GM23248 (cell line): ENCODE measurements at regions not wholly inside any gene's neighbourhood (a gene's known extent, or its start where the extent isn't known, plus 50 kb on each side); places are given as distances from the start of the nearest gene placed in this dataset.

Experiments
- DNase-seq: peaks from one replicate; pipeline ENCODE4 v3.0.0-alpha.2; 2015
- H2AFZ ChIP-seq: fragments of 200-600 bp; sonication (generic); 2 replicates; pipeline ENCODE4 v1.6.1; 2016; ENCODE audit warnings: antibody characterized with exemption
- H3F3A ChIP-seq: fragments of 200-600 bp; sonication (generic); 2 replicates; pipeline ENCODE4 v1.6.1; 2016; ENCODE audit warnings: mild to moderate bottlenecking, antibody characterized with exemption, mixed run types; ENCODE audit not compliant: insufficient read depth
- H3K27ac ChIP-seq: fragments of 200-600 bp; sonication (generic); 2 replicates; pipeline ENCODE4 v1.5.1; 2016; ENCODE audit warnings: mild to moderate bottlenecking
- H3K27me3 ChIP-seq: fragments of 200-600 bp; sonication (generic); replicated peaks from 2 replicates; pipeline ENCODE4 v1.6.1; 2016; ENCODE audit warnings: mild to moderate bottlenecking; ENCODE audit not compliant: insufficient read depth
- H3K36me3 ChIP-seq: fragments of 200-600 bp; sonication (generic); 2 replicates; pipeline ENCODE4 v1.6.1; 2016; ENCODE audit warnings: low read depth, mild to moderate bottlenecking
- H3K4me1 ChIP-seq: fragments of 200-600 bp; sonication (generic); 2 replicates; pipeline ENCODE4 v1.6.1; 2016; ENCODE audit warnings: mild to moderate bottlenecking; ENCODE audit not compliant: insufficient read depth
- H3K4me2 ChIP-seq: fragments of 200-600 bp; sonication (generic); one replicate; pipeline ENCODE4 v1.6.1; 2016; ENCODE audit warnings: mild to moderate bottlenecking; ENCODE audit not compliant: unreplicated experiment
- H3K4me3 ChIP-seq: fragments of 200-600 bp; sonication (generic); 2 replicates; pipeline ENCODE4 v1.5.1; 2016; ENCODE audit warnings: mild to moderate bottlenecking
- H3K79me2 ChIP-seq: fragments of 200-600 bp; sonication (generic); 2 replicates; pipeline ENCODE4 v1.6.1; 2016; ENCODE audit warnings: mild to moderate bottlenecking; ENCODE audit not compliant: insufficient read depth
- H3K9ac ChIP-seq: fragments of 200-600 bp; sonication (generic); 2 replicates; pipeline ENCODE4 v1.6.1; 2016; ENCODE audit warnings: mild to moderate bottlenecking
- H3K9me2 ChIP-seq: fragments of 200-600 bp; sonication (generic); 2 replicates; pipeline ENCODE4 v1.6.1; 2016; ENCODE audit warnings: mixed run types, mild to moderate bottlenecking, moderate library complexity; ENCODE audit not compliant: insufficient read depth
- H3K9me3 ChIP-seq: fragments of 200-600 bp; sonication (generic); one replicate; pipeline ENCODE4 v1.6.1; 2017; ENCODE audit warnings: low read depth
- H4K20me1 ChIP-seq: fragments of 200-600 bp; sonication (generic); 2 replicates; pipeline ENCODE4 v1.6.0; 2016; ENCODE audit not compliant: insufficient read depth
- EZH2 ChIP-seq: fragments of 200-600 bp; sonication (generic); IDR thresholded peaks from 2 replicates; pipeline ENCODE4 v1.6.1; 2018; ENCODE audit warnings: antibody characterized with exemption, mild to moderate bottlenecking; ENCODE audit not compliant: insufficient read depth, poor library complexity, severe bottlenecking
- EZH2phosphoT487 ChIP-seq: fragments of 200-600 bp; sonication (generic); IDR thresholded peaks from 2 replicates; pipeline ENCODE4 v1.6.1; 2018; ENCODE audit warnings: antibody characterized with exemption, moderate library complexity, mild to moderate bottlenecking, low read depth; ENCODE audit not compliant: insufficient read depth
- WGBS, 2 experiments: methylation state at CpG; one replicate each; pipeline ENCODE4 v1.1.6; 2015 to 2017; ENCODE audit warnings: low lambda C conversion rate in 2 of 2, low coverage in 1 of 2; ENCODE audit errors: missing lambda C conversion rate in 2 of 2; 5-methylcytosine and 5-hydroxymethylcytosine counted together
- in situ Hi-C: fragments of 300-500 bp; cut with MboI; formaldehyde crosslinking; loops from 2 replicates; pipeline ENCODE4 v1.15.0; 2020

DNA sequence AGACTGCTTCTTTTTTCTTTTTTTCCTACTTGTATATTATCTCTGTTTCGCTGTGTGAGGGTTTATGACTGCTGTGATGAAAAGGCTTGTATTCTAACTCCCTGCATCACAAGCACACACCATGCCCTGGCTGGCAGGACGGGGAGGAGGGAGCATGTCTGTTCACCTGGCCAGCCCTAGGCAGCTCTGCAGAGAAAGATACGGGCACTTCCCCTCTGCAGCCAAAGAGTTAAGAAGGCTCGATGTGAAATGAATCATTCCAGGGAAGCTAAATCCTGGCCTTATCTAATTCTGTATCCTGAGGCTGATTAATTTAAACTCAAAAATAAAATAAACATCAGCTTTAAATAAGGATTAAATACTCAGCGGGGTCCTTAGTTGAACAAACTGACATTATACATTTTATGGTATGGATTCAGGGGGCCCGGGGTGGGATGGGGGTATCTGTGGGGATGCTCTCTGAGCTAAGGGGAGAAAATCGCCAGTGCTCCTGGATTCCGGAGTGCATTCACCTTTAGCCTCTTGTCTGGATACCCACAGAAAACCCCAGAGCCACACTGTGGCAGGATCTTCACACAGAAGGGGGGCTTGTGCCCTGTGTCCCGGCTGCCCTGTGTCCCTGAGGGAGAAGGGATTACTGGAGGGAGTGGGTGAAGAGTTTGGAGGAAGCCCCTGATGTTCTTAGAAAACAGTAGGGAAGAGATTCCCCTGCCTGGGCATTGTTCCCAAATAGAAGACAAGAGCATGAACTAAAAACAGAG lies 321.5 kb downstream of the NPHP4 start:
- Histone ChIP-seq H3K27ac (no peak overlapping the region), H3K4me2 (no peak overlapping the region), H3K4me1 (no peaks in the 10 kb centered on the region), H3K36me3 (no peaks in the 10 kb centered on the region), H3K9me2 (no peaks in the 10 kb centered on the region), H3K4me3 (no peak overlapping the region), H3K9ac (no peak overlapping the region), H3K9me3 (no peaks in the 10 kb centered on the region), H4K20me1 (no peaks in the 10 kb centered on the region), H2AFZ (no peak overlapping the region), H3K79me2 (no peaks in the 10 kb centered on the region), H3K27me3 (no peaks in the 10 kb centered on the region), H3F3A (no peaks in the 10 kb centered on the region)
- in situ Hi-C loops, result no loop called here
- no peak for DNase-seq
- no peak for TF ChIP-seq EZH2
- no peak for TF ChIP-seq EZH2phosphoT487
- 18 to 19% methylated on average over 7 to 9 of the region's 9 CpGs for WGBS, 2 experiments

DNA sequence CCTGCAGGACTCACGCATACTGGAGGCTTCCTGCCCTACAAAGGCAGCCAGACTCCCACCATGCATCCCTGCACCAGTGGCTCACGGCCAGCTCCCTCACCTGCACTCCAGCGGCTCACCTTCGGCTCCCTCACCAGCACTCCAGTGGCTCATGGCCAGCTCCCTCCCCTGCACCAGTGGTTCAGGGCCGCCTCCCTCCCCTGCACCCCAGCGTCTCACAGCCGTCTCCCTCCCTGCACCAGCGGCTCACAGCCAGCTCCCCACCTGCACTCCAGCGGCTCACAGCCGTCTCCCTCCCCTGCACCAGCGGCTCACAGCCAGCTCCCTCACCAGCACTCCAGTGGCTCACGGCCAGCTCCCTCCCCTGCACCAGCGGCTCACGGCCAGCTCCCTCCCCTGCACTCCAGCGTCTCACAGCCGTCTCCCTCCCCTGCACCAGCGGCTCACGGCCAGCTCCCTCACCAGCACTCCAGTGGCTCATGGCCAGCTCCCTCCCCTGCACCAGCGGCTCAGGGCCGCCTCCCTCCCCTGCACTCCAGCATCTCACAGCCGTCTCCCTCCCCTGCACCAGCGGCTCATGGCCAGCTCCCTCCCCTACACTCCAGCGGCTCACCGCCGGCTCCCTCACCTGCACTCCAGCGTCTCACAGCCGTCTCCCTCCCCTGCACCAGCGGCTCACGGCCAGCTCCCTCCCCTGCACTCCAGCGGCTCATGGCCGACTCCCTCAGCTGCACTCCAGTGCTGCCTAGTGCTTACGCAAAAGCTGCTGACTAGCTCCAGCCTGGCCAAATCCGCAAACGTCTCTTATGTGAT lies 324.5 kb downstream of the NPHP4 start:
- WGBS, 2 experiments, result 16 to 20% methylated on average over 16 to 34 of the region's 34 CpGs
- no peaks in the 10 kb centered on the region for H3K4me1 ChIP-seq
- no peaks in the 10 kb centered on the region for H3K27me3 ChIP-seq
- no peaks in the 10 kb centered on the region for H3F3A ChIP-seq
- TF ChIP-seq EZH2 (no peak), EZH2phosphoT487 (no peak)
- H3K9me3 ChIP-seq, result no peaks in the 10 kb centered on the region
- H3K36me3 ChIP-seq, result no peaks in the 10 kb centered on the region
- no peak overlapping the region for H3K27ac ChIP-seq
- H3K4me3 ChIP-seq, result no peak overlapping the region
- DNase-seq, result no peak
- no peak overlapping the region for H2AFZ ChIP-seq
- H4K20me1 ChIP-seq, result no peaks in the 10 kb centered on the region
- H3K9ac ChIP-seq, result no peak overlapping the region
- no peak overlapping the region for H3K4me2 ChIP-seq
- in situ Hi-C loops, result no loop called here
- H3K9me2 ChIP-seq, result no peaks in the 10 kb centered on the region
- no peaks in the 10 kb centered on the region for H3K79me2 ChIP-seq

DNA sequence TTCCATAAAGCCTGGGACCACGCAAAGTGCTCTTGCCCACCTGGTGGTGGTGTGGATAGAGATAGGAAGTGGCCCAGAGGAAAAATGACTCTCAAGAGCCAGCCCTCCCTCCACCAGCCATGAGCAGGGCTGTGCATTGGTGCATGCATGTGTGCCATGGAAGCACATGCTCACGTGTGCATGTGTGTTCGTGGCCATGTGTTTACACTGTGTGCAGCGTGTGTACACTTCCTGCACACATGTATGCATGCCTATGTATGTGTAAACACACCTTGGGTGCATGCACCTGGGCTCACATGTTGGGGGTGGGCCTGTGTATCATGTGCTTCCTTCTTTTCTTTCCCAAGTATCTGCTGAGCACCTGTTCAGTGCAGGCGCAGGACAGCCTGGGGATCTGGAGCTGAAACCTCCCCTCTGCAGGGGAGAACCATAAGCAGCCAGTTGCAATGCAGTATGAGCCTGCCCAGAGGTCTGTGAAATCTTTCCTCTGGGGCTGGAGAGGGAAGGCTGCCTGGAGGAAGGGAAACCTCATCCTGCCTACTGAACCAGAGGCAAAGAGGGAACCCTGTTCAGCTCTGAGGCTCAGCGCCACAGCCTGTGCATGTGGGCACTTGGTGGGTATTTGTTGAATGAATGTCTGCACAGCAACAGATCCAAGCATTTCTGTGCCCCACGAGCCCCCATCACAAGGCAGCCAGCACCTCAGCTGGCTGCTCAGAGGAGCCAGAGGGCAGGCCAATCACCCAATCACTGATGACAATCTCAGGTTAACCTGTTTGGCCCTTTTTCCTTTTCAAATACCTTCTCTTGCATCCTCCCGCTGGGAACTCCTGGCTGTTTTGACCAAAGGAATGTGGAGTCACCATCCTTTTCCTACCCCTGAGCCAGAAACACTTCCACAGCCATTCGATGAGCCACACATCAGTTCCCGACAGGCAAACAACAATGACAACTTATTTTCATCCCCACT lies 327.0 kb downstream of the NPHP4 start:
- no peak for DNase-seq
- WGBS, 2 experiments, result 35 to 39% methylated on average over 10 of the region's 10 CpGs

DNA sequence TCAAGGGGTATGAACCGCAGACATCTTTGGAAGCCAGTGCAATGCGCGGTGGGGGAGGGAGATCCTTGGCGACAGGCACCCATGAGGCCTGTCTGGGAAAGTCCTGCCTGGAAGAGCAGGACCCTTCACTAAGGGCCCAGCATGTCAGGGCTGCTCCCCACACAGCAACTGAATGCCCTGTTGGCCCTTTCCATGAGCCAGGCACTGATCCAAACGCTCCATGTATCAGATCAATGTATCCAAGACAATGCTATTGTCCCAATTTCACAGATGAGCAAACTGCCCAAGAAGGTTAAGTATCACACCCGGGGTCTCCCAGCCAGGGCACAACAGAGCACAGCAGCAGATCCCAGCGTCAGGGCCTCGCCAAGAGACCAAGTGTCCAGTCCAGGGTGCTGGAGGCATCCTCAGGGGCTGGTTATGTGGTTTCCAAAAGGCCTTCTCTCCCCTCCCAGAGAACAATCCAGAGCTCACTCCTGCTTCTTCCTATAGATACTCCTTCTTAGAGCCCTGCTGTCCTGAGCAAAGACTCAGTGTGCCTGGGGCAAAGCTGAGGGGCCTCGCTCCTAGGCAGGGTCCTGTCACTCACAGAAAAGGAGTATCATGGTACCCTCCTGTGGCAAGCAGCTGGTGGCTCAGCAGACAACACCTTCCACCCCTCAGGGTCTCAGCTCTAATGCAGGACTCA lies 328.0 kb downstream of the NPHP4 start:
- H3K4me2 ChIP-seq, result no peak overlapping the region
- TF ChIP-seq EZH2 (no peak), EZH2phosphoT487 (no peak)
- in situ Hi-C loops, result no loop called here
- H3K79me2 ChIP-seq, result no peaks in the 10 kb centered on the region
- H4K20me1 ChIP-seq, result no peaks in the 10 kb centered on the region
- no peaks in the 10 kb centered on the region for H3F3A ChIP-seq
- WGBS, 2 experiments, result 49 to 51% methylated on average over 9 of the region's 9 CpGs
- no peak overlapping the region for H3K9ac ChIP-seq
- DNase-seq, result no peak
- H3K27ac ChIP-seq, result no peak overlapping the region
- no peaks in the 10 kb centered on the region for H3K36me3 ChIP-seq
- no peaks in the 10 kb centered on the region for H3K4me1 ChIP-seq
- no peaks in the 10 kb centered on the region for H3K27me3 ChIP-seq
- no peak overlapping the region for H3K4me3 ChIP-seq
- H3K9me2 ChIP-seq, result no peaks in the 10 kb centered on the region
- no peak overlapping the region for H2AFZ ChIP-seq
- no peaks in the 10 kb centered on the region for H3K9me3 ChIP-seq

More for the DNA sequence above, 327.0 kb downstream of the NPHP4 start:
- TF ChIP-seq EZH2, result no peak
- TF ChIP-seq EZH2phosphoT487, result no peak
- H4K20me1 ChIP-seq, result no peaks in the 10 kb centered on the region
- H3K4me2 ChIP-seq, result no peak overlapping the region
- no peak overlapping the region for H3K9ac ChIP-seq
- no peaks in the 10 kb centered on the region for H3K36me3 ChIP-seq
- H3K27ac ChIP-seq, result no peak overlapping the region
- H3K9me2 ChIP-seq, result no peaks in the 10 kb centered on the region
- no peaks in the 10 kb centered on the region for H3K79me2 ChIP-seq
- H3K9me3 ChIP-seq, result no peaks in the 10 kb centered on the region
- no peak overlapping the region for H2AFZ ChIP-seq
- no peak overlapping the region for H3K4me3 ChIP-seq
- H3K4me1 ChIP-seq, result no peaks in the 10 kb centered on the region
- in situ Hi-C loops, result no loop called here
- no peaks in the 10 kb centered on the region for H3K27me3 ChIP-seq
- no peaks in the 10 kb centered on the region for H3F3A ChIP-seq
